ENCODE measurements at regions not wholly inside any gene's neighbourhood (a gene's known extent, or its start where the extent isn't known, plus 50 kb on each side); places are given as distances from the start of the nearest gene placed in this dataset.

DNA sequence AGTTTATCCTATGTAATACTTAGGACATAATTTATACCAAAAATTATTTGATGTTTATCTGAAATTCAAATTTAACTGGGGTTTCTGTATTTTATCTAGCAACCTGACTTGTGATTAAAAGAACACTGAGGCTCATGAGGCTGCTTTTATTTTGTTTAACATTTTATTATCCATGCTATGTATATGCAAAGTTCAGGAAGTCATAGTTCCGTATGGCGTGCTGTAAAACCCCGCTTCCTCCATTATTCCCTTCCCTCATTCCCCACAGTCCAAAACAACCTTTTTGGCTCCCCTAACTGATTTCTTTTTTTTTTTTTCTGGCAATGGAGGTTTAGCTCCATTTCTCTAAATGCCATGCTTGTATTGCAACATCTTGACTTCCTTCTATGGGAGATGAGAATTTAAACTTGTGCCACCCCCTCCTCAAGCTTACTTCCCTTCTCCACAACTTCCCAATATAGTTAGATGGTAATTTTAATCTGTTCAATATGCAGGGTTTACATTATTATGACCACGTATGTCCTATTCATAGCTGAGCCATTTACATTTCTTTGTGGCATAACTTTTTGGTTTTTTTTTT lies 138.0 kb upstream of the DNAH14 start:
- Histone ChIP-seq H3K4me3 (no peak overlapping the region), H3K4me2 (no peak overlapping the region), H3K27ac (no peak overlapping the region), H3K4me1 (no peaks in the 10 kb centered on the region), H3K9me3 (no peaks in the 10 kb centered on the region)
- ATAC-seq (no peak), DNase-seq (ENCODE audit: low read depth in 1 of 2, low spot score in 1 of 2) (no peak), FAIRE-seq (no peak)
- ChIA-PET CTCF (interaction anchor here (0.7 kb wide), 1 partner anchor 90 kb away, joined by 3 read pairs; no protein-coding TSS in a partner anchor), POLR2A (no interaction called here)
- TF ChIP-seq NPAS2 (CRISPR knock-in tag; IDR thresholded peaks at IDR 0.05; ENCODE audit: borderline replicate concordance): no peak
- TF ChIP-seq MAFK (IDR thresholded peaks at IDR 0.05; ENCODE audit: partially characterized antibody): no peak
- no peak for TF ChIP-seq MAZ (IDR thresholded peaks at IDR 0.05; ENCODE audit: borderline replicate concordance, low read depth, low read length)
- TF ChIP-seq, protein P1, sequence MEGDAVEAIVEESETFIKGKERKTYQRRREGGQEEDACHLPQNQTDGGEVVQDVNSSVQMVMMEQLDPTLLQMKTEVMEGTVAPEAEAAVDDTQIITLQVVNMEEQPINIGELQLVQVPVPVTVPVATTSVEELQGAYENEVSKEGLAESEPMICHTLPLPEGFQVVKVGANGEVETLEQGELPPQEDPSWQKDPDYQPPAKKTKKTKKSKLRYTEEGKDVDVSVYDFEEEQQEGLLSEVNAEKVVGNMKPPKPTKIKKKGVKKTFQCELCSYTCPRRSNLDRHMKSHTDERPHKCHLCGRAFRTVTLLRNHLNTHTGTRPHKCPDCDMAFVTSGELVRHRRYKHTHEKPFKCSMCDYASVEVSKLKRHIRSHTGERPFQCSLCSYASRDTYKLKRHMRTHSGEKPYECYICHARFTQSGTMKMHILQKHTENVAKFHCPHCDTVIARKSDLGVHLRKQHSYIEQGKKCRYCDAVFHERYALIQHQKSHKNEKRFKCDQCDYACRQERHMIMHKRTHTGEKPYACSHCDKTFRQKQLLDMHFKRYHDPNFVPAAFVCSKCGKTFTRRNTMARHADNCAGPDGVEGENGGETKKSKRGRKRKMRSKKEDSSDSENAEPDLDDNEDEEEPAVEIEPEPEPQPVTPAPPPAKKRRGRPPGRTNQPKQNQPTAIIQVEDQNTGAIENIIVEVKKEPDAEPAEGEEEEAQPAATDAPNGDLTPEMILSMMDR (IDR thresholded peaks at IDR 0.05): no peak
- no peak for TF ChIP-seq NFE2L2 (conservative IDR thresholded peaks at IDR 0.05; ENCODE audit: low read length)
- no peak for TF ChIP-seq BHLHE40 (IDR thresholded peaks at IDR 0.05; ENCODE audit: low read depth, low read length)
- no peak for TF ChIP-seq E2F6 (IDR thresholded peaks at IDR 0.05; ENCODE audit: borderline replicate concordance, low read depth)
- TF ChIP-seq HOXB13 (CRISPR knock-in tag; IDR thresholded peaks at IDR 0.05; ENCODE audit: low read depth): no peak
- WGBS (ENCODE audit: missing lambda C conversion rate): 63% methylated on average over 4 of the region's 4 CpGs

GRCh38 chr1:224795591-224795990 lies 133.9 kb upstream of the DNAH14 start:
- FAIRE-seq: no peak
- 7% methylated on average over 2 of the region's 2 CpGs for WGBS (ENCODE audit: missing lambda C conversion rate)
- no peaks in the 10 kb centered on the region for H3K4me1 ChIP-seq
- TF ChIP-seq, protein P2, sequence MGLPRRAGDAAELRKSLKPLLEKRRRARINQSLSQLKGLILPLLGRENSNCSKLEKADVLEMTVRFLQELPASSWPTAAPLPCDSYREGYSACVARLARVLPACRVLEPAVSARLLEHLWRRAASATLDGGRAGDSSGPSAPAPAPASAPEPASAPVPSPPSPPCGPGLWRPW (IDR thresholded peaks at IDR 0.05): no peak
- TF ChIP-seq JUN (IDR thresholded peaks at IDR 0.05) (no peak), KDM1A (IDR thresholded peaks at IDR 0.05; ENCODE audit: low read depth) (no peak), FOSL2 (IDR thresholded peaks at IDR 0.05) (no peak), FOSL2 (CRISPR knock-in tag; IDR thresholded peaks at IDR 0.05) (no peak), BCL3 (IDR thresholded peaks at IDR 0.05) (no peak), EHMT2 (IDR thresholded peaks at IDR 0.05; ENCODE audit: low read depth) (no peak), ZC3H11A (IDR thresholded peaks at IDR 0.05) (no peak), EHF (CRISPR knock-in tag; IDR thresholded peaks at IDR 0.05) (no peak), ZFP36 (IDR thresholded peaks at IDR 0.05; ENCODE audit: borderline replicate concordance, partially characterized antibody) (no peak), NR3C1 (IDR thresholded peaks at IDR 0.05) (no peak), ESRRA (IDR thresholded peaks at IDR 0.05; ENCODE audit: borderline replicate concordance, low read length) (no peak), RCOR1 (IDR thresholded peaks at IDR 0.05; ENCODE audit: low read depth, low read length) (no peak), CEBPB (IDR thresholded peaks at IDR 0.05) (no peak), CBX8 (IDR thresholded peaks at IDR 0.05) (no peak), RAD21 (conservative IDR thresholded peaks at IDR 0.05 in 1 of 2, IDR thresholded peaks at IDR 0.05 in 1 of 2) (no peak), MAZ (IDR thresholded peaks at IDR 0.05; ENCODE audit: borderline replicate concordance, low read depth, low read length) (no peak), SMC3 (IDR thresholded peaks at IDR 0.05) (no peak)
- TF ChIP-seq, protein P3, sequence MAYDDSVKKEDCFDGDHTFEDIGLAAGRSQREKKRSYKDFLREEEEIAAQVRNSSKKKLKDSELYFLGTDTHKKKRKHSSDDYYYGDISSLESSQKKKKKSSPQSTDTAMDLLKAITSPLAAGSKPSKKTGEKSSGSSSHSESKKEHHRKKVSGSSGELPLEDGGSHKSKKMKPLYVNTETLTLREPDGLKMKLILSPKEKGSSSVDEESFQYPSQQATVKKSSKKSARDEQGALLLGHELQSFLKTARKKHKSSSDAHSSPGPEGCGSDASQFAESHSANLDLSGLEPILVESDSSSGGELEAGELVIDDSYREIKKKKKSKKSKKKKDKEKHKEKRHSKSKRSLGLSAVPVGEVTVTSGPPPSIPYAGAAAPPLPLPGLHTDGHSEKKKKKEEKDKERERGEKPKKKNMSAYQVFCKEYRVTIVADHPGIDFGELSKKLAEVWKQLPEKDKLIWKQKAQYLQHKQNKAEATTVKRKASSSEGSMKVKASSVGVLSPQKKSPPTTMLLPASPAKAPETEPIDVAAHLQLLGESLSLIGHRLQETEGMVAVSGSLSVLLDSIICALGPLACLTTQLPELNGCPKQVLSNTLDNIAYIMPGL (CRISPR knock-in tag; IDR thresholded peaks at IDR 0.05; ENCODE audit: borderline replicate concordance): no peak
- DNase-seq (ENCODE audit: low read depth in 1 of 2, low spot score in 1 of 2): no peak
- ATAC-seq: no peak
- no peaks in the 10 kb centered on the region for H3K9me3 ChIP-seq
- no peak overlapping the region for H3K27ac ChIP-seq
- CTCF ChIA-PET: no interaction called here
- no peak overlapping the region for H3K4me3 ChIP-seq
- POLR2A ChIA-PET: no interaction called here
- H3K4me2 ChIP-seq: no peak overlapping the region
